Stimulated activated CD4-positive, alpha-beta T cell treated with anti-CD3 and anti-CD28 coated beads, Interleukin-15, amount 100 ng/mL, for 1 hour (primary cell): ENCODE measurements at regions not wholly inside any gene's neighbourhood (a gene's known extent, or its start where the extent isn't known, plus 50 kb on each side); places are given as distances from the start of the nearest gene placed in this dataset.

Experiments
- DNase-seq, 2 donors: peaks; one replicate each; pipeline ENCODE4 v3.0.0-alpha.2; 2020; ENCODE audit warnings: low read depth in 1 of 2, low spot score in 1 of 2

DNA sequence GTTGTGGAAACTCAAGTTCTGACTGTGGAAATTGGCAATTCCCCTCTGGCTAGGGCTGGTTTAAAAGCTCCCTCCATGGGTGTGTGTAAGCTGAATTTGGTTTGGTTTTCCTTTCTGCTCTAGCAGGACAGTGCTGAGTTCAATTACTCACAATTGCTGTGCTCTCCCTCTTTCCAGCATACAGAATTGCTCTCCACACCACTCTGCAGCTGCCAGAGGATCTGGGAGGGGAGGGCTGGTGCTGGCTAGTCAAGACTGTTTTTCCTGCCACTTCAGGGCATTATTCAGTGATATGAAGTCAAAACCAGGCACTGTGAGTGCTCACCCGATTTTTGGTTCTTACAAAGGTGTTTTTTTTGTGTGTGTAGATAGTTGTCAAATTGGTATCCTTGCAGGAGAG is 336.9 kb upstream of the SLC24A2 start:
- no peak for DNase-seq

DNA sequence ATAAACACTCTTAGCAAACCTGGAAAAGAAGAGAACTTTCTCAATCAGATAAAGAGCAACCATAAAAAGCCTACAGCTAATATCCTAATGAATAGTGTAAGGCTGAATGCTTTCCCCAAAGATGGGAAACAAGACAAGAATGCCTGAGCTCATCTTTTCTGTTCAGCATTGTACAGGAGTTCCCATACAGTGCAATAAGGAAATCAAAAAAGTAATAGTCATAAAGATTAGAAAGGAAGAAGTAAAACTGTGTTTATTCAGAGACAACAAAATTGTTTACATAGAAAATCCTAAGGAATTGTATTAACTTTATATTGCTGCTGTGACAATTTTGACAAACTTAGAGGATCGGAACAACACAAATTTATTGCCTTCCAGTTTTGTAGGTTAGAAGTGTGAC is 330.7 kb upstream of the SLC24A2 start:
- DNase-seq = no peak

- DNase-seq = no peak
Measured at GRCh38 chr9:20117986-20118385, 329.1 kb upstream of the SLC24A2 start.

DNA sequence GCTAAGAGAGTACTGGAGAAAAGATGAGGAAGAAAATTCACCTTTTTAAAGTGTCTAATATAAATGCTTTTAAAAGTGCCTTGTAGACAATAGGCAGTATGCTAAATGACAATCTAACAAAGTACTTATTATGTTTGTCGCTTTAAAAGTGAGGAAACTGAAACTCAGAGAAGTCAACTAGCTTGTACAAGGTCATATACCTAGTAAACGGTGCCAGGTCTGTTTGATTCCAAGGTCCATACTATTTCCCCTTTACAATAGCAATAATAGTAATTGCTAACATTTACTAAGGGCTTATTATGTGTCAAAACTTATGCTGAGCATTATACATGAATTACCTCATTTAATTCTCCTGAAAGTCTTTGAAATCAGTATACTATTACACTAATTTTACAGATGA is 328.6 kb upstream of the SLC24A2 start:
- DNase-seq = no peak

DNA sequence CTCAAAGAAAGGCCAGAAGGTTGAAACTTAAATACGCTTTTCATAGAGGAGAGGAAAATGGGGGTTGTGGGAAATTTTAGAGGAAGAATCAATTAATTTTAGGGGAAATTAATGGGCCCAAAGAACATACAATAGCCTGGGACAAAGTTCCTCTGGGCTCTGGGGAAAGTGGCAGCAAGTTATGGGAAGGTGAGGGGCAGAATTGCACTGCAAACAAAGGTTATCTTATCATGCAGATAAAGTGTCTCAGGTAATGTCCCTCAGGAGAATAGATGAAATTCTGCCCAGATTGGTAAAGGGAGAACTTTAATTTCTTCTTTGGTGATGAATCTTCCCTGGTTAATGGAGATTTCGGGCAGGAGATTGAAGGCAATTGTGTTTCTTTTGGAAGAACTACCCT is 326.1 kb upstream of the SLC24A2 start:
- no peak for DNase-seq

DNA sequence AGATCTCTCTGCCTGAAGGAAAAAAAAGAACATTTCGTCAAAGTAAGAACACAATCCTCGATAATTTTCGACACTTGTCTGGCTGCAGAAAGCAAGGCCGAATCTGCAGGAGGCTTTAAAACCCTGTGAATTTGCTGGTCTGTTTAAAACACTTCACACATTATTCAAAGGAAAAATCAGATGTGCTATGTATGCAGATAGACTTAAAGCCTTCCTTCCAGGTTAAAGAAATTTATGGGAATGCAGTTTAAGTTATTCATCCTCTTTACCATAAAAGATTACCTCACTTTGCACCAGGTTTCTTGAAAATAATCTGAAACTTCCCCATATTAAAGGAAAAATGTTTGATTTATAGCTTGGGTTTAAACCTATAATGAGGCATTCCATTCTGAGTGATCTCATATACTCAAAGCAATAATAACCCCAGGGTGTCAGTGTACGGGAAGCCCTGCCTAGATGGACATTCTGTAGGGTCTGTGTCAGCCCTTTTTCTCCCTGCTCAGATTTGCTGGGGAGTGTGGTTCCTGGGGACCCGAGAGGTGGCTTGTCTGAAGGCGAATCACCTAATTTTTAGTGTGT is 323.5 kb upstream of the SLC24A2 start:
- no peak for DNase-seq

GRCh38 chr9:20111173-20111843 is 322.5 kb upstream of the SLC24A2 start:
- no peak for DNase-seq

DNA sequence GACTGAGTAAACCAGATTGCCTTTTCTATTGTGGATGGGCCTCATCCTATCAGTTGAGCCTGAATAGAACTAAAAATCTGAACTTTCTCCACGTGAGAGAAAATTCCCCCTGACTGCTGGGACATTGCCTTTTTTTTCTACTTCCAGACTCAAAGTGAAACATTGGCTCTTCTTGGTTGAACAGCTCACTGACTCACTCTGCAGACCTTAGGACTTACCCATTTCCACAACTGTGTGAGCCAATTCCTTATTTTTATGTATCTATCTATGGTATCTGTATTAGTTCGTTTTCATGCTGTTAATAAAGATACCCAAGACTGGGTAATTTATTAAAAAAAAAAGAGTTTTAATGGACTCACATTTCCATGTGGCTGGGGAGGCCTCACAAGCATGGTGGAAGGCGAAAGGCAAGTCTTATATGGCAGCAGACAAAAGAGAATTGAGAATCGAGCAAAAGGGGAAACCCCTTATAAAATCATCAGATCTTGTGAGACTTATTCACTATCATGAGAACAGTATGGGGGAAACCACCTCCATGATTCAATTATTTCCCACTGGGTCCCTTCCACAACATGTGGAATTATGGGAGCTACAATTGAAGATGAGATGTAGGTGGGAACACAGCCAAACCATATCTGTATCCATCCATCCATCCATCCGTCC is 306.7 kb upstream of the SLC24A2 start:
- DNase-seq = no peak

- DNase-seq = no peak
Measured at GRCh38 chr9:20092561-20092960, 303.7 kb upstream of the SLC24A2 start.

DNA sequence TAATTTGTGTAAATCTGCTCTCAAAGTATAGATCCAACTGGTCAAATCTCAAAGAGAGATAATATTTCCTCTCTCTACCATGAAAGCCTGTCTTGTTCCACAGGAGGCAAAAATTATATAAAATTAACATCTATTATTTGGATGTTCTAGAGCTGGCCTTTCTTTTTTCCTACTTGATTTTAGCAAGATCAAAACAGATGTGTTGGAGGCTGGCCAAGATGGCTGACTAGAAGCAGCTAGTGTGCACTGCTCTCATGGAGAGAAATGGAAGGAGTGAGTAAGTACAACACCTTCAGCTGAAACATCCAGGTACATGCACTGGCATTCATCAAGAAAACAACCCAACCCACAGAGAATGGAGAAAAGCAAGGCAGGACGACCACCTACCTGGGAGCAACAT is 298.6 kb upstream of the SLC24A2 start:
- DNase-seq = no peak

- no peak for DNase-seq
Measured at GRCh38 chr9:20085842-20086241, 297.0 kb upstream of the SLC24A2 start.

DNA sequence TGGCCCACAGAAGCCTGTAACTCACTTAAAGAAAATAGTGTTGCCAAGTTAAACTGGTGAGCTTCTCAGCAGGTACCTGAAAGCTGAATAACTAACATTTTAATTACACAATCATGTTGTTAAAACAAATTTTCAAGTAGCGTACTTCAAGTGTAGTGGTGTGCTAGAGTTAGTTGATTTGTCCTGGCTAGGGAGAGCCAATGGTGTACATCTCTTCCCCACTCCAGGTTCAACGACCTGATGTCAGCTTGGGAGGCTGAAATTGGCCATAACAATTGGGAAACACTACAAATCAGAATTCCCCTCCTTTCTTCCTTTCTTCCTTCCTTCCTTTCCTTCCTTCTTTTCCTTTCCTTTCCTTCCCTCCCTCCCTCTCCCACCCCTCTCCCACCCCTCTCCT is 295.3 kb upstream of the SLC24A2 start:
- DNase-seq = no peak

DNA sequence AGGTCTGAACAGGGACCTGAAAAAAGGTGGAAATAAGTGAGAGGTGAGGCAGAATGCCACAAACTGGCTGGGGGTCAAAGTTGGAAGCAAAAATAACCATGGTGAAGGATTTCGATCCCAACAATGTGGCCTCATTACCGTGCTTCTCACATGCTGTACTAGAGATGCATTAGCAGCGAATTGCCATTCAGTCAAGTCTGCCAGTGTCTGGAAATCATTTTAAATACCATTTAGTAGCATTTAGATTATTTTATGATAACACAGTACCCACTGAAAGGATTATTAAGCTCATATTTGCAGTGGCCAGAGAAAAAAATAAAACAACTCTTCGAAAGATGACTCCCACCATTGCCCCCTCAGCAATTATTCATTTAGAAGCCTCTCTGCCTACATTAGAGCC is 294.6 kb upstream of the SLC24A2 start:
- DNase-seq = no peak

DNA sequence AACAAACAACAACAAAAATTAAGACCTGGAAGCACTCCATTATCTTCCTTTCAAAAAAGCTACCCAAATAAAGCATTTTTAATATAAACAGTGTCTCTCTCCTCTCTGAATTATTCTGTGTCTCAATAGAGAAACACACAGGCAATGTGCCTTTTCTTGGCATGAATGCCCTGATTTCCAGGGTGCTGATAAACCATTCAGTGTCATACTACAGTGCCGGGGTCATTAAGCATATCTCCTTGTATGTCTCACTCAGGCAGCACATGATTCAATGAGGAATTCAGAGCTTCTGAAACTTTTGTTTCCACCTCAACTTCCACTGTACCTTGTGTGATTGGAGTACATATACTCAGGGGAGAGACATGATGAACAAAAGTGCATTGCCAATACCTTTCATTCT is 294.0 kb upstream of the SLC24A2 start:
- DNase-seq = no peak

- no peak for DNase-seq
Measured at GRCh38 chr9:20082406-20082805, 293.6 kb upstream of the SLC24A2 start.

DNA sequence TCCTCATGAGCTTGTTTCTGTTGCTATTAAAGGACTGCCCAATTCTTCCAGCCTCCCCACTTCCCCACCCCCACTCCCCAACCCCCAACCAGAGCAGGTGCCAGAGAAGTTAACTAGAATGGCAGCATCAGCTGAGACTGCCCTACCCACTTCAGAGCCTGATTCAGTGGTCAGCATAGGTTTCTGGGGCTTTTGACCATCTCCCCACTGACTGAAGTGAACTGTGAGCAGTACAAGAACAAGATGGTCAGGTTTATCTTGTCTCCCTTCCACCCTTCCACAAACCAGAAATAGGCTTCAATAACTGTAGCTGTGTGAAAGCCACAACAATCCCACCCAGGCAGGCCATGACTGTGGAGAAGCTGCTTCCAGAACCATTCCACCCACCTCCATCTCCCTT is 289.4 kb upstream of the SLC24A2 start:
- DNase-seq = no peak

DNA sequence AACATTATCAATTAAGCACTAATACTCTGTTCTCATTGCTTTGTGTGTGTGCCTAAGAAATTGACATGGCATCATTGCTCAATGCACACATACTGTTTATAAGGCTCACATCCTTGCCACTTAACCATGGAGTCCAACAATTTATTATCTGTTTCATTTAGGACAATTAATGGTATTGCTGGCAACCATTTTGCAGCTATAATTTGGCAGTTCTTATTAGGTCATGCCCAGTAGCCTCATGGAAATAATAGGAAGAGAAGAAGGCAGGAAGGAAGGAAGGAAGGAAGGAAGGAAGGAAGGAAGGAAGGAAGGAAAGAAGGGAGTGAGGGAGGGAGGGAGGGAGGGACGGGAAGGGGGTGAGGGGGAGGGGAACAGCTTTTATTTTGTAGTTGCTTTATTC is 285.5 kb upstream of the SLC24A2 start:
- no peak for DNase-seq

DNA sequence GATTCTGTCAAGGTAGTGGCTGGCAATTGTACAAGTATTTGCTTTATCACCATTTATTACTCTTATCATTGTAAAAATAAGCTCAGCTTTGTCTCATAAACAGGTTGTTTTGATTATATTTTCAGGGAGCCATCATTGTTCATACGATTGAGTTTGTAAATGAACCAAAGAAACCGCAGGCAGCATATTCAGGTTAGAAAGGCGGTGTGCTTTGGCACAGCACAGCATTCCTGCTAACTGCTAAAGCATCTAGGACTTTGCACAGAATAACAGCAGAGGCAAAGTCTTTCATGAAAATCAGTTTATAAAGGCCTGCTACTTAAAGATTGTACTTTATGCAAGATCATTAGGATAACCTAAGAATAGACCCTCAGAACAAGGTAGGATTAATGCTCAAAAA is 281.5 kb upstream of the SLC24A2 start:
- no peak for DNase-seq

GRCh38 chr9:20065796-20066700 is 277.2 kb upstream of the SLC24A2 start:
- DNase-seq = no peak

DNA sequence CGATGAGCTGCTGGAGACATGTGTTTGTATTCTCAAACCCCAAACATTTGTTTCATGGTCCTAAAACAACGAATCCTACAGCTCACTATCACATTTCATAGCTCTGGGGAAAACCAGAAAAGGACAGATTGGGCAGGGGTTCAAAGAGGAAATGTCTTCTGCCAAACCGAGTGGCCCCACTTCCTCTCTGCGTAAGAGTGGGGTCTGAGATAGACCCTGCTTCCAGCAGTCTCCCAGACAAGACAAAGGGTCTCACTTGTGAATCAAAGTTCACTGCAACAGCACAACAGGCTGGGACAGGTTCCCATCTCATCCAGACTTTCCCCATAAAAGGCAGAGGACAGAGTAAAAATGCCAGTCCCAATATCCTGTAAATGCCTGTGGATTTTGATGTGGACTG is 276.2 kb upstream of the SLC24A2 start:
- no peak for DNase-seq

DNA sequence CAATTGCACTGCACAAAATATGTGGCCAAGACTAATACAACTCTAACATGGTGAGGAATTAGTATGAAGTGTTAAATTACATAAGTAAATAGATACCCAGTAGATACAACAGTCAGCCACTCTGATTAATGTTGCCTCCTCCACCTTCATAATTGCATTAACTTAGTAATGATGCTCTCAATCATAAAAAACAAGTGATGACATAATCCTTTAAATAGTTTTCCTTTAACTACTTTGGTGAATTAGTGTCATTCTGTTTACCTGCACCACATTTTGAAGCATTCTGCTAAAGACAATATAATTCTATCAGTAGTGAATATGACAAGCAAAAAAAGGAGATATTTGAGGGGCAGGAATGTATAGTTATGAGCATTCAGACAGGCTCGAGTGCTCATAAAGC is 265.9 kb upstream of the SLC24A2 start:
- DNase-seq = no peak

DNA sequence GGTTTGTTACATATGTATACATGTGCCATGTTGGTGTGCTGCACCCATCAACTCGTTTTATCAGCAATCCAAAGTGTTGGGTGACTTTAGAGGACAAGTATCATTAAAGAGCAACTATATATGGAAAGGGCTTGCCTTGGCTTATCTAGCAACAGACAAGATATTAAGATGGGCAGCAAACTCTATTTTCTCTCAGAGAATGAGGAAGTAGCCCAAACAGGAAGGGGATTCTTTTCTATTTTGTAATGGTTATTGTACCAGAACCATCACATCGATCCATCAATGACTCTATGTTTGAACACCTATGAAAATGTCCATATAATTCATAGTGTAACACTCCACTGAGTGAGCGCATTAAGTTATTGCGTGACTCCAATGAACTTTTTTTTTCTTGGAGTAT is 260.1 kb upstream of the SLC24A2 start:
- DNase-seq = no peak
